GM23248 (cell line): ENCODE measurements at regions not wholly inside any gene's neighbourhood (a gene's known extent, or its start where the extent isn't known, plus 50 kb on each side); places are given as distances from the start of the nearest gene placed in this dataset.
"Not testable (repeated sequence)": the region's sequence is repeated elsewhere in the genome, so short reads cannot be mapped to it uniquely, and the experiment has no call there.

Experiments
- DNase-seq: peaks from one replicate; pipeline ENCODE4 v3.0.0-alpha.2; 2015
- H2AFZ ChIP-seq: fragments of 200-600 bp; sonication (generic); 2 replicates; pipeline ENCODE4 v1.6.1; 2016; ENCODE audit warnings: antibody characterized with exemption
- H3F3A ChIP-seq: fragments of 200-600 bp; sonication (generic); 2 replicates; pipeline ENCODE4 v1.6.1; 2016; ENCODE audit warnings: mild to moderate bottlenecking, antibody characterized with exemption, mixed run types; ENCODE audit not compliant: insufficient read depth
- H3K27ac ChIP-seq: fragments of 200-600 bp; sonication (generic); 2 replicates; pipeline ENCODE4 v1.5.1; 2016; ENCODE audit warnings: mild to moderate bottlenecking
- H3K27me3 ChIP-seq: fragments of 200-600 bp; sonication (generic); replicated peaks from 2 replicates; pipeline ENCODE4 v1.6.1; 2016; ENCODE audit warnings: mild to moderate bottlenecking; ENCODE audit not compliant: insufficient read depth
- H3K36me3 ChIP-seq: fragments of 200-600 bp; sonication (generic); 2 replicates; pipeline ENCODE4 v1.6.1; 2016; ENCODE audit warnings: low read depth, mild to moderate bottlenecking
- H3K4me1 ChIP-seq: fragments of 200-600 bp; sonication (generic); 2 replicates; pipeline ENCODE4 v1.6.1; 2016; ENCODE audit warnings: mild to moderate bottlenecking; ENCODE audit not compliant: insufficient read depth
- H3K4me2 ChIP-seq: fragments of 200-600 bp; sonication (generic); one replicate; pipeline ENCODE4 v1.6.1; 2016; ENCODE audit warnings: mild to moderate bottlenecking; ENCODE audit not compliant: unreplicated experiment
- H3K4me3 ChIP-seq: fragments of 200-600 bp; sonication (generic); 2 replicates; pipeline ENCODE4 v1.5.1; 2016; ENCODE audit warnings: mild to moderate bottlenecking
- H3K79me2 ChIP-seq: fragments of 200-600 bp; sonication (generic); 2 replicates; pipeline ENCODE4 v1.6.1; 2016; ENCODE audit warnings: mild to moderate bottlenecking; ENCODE audit not compliant: insufficient read depth
- H3K9ac ChIP-seq: fragments of 200-600 bp; sonication (generic); 2 replicates; pipeline ENCODE4 v1.6.1; 2016; ENCODE audit warnings: mild to moderate bottlenecking
- H3K9me2 ChIP-seq: fragments of 200-600 bp; sonication (generic); 2 replicates; pipeline ENCODE4 v1.6.1; 2016; ENCODE audit warnings: mixed run types, mild to moderate bottlenecking, moderate library complexity; ENCODE audit not compliant: insufficient read depth
- H3K9me3 ChIP-seq: fragments of 200-600 bp; sonication (generic); one replicate; pipeline ENCODE4 v1.6.1; 2017; ENCODE audit warnings: low read depth
- H4K20me1 ChIP-seq: fragments of 200-600 bp; sonication (generic); 2 replicates; pipeline ENCODE4 v1.6.0; 2016; ENCODE audit not compliant: insufficient read depth
- EZH2 ChIP-seq: fragments of 200-600 bp; sonication (generic); IDR thresholded peaks from 2 replicates; pipeline ENCODE4 v1.6.1; 2018; ENCODE audit warnings: antibody characterized with exemption, mild to moderate bottlenecking; ENCODE audit not compliant: insufficient read depth, poor library complexity, severe bottlenecking
- EZH2phosphoT487 ChIP-seq: fragments of 200-600 bp; sonication (generic); IDR thresholded peaks from 2 replicates; pipeline ENCODE4 v1.6.1; 2018; ENCODE audit warnings: antibody characterized with exemption, moderate library complexity, mild to moderate bottlenecking, low read depth; ENCODE audit not compliant: insufficient read depth
- WGBS, 2 experiments: methylation state at CpG; one replicate each; pipeline ENCODE4 v1.1.6; 2015 to 2017; ENCODE audit warnings: low lambda C conversion rate in 2 of 2, low coverage in 1 of 2; ENCODE audit errors: missing lambda C conversion rate in 2 of 2; 5-methylcytosine and 5-hydroxymethylcytosine counted together
- in situ Hi-C: fragments of 300-500 bp; cut with MboI; formaldehyde crosslinking; loops from 2 replicates; pipeline ENCODE4 v1.15.0; 2020

DNA sequence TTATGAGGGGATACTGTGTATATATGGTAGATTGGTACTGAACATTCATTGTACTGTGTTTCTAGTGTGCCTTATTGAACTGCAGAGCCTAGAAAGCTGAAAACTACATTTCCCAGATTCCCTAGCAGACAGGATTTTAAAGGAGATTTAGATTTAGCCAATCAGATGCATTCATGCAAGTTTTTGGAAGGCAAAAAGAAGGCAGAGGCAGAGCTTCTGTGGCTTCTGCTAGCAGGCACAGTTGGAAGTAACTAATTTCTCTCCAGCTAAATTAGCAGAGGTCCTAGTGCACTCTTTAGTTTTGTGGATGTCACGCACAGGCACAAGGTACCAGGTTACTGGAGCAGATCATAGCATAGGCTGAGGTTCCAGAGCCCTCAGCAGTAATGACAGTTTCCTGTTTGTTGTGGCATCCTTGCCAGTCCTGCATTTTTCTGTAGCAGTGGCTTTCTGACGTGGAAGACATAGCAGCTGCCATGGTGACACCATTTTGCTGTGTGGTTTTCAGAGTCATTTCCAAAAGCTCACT lies 83.7 kb upstream of the CCDC71L start:
- Histone ChIP-seq H3K27me3 (no peaks in the 10 kb centered on the region), H3K27ac (no peak overlapping the region), H3K4me1 (no peaks in the 10 kb centered on the region), H3K4me3 (no peak overlapping the region), H3F3A (no peaks in the 10 kb centered on the region), H3K9me3 (no peaks in the 10 kb centered on the region), H3K4me2 (no peak overlapping the region), H2AFZ (peak overlapping the region; percentile 37; the same call in 1 of the 2 replicates), H4K20me1 (no peaks in the 10 kb centered on the region), H3K9ac (no peak overlapping the region), H3K79me2 (no peaks in the 10 kb centered on the region), H3K36me3 (no peaks in the 10 kb centered on the region), H3K9me2 (no peaks in the 10 kb centered on the region)
- DNase-seq: no peak
- TF ChIP-seq EZH2phosphoT487: no peak
- no peak for TF ChIP-seq EZH2
- in situ Hi-C loops: no loop called here
- WGBS, 2 experiments: 79 to 81% methylated on average over 2 of the region's 2 CpGs

DNA sequence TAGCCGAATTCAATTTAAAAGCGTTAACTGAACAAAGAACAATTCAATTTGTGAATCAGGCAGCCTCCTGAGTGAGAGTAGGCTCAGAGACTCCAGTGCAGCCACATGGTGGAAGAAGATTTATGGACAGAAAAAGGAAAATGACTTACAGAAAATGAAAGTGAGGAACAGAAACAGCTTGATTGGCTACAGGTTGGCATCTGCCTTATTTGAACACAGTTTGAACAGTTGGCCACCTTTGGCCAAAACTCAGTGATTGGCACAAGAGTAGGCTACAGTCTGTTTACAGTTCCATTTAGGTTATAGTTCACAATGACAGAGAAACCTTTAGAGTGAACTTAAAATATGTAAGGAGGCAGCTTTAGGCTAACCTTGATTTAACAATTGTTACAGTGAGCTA lies 86.3 kb upstream of the CCDC71L start:
- H4K20me1 ChIP-seq, in situ Hi-C loops, H3K27me3 ChIP-seq, H3K27ac ChIP-seq, H3K9me2 ChIP-seq, DNase-seq, H3K79me2 ChIP-seq, H3K9me3 ChIP-seq, H3K4me1 ChIP-seq, H3F3A ChIP-seq, H3K36me3 ChIP-seq: not testable (repeated sequence)
- Histone ChIP-seq H3K9ac (peak overlapping the region; percentile 12; the same call in 1 of the 2 replicates), H2AFZ (peak overlapping the region; percentile 73), H3K4me2 (peak overlapping the region; percentile 20), H3K4me3 (peak overlapping the region; percentile 12; the same call in 1 of the 2 replicates)
- WGBS, 2 experiments: 2 to 18% methylated on average over 2 of the region's 2 CpGs

DNA sequence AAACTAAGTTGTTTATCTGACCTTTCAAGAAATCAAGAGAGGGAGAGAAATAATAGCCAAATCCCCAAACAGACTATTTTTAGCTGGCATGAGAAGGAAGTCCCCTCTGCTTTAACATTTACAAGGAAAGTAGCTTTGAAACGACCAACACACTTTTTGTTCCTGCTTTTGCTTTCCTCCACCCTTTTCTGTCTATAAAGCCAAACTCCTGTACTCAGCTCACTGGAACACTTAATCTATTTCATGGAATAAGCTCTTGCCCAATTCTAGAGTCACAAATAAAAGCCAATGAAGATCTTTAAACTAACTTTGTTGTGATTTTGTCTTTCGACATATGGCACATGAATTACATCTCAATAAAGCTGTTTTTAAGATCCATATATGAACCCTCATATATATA lies 86.8 kb upstream of the CCDC71L start:
- H3K9me3 ChIP-seq: no peaks in the 10 kb centered on the region
- H3K9ac ChIP-seq: no peak overlapping the region; the same call in 1 of the 2 replicates
- no peaks in the 10 kb centered on the region for H3K4me1 ChIP-seq
- DNase-seq: no peak
- no peaks in the 10 kb centered on the region for H3F3A ChIP-seq
- TF ChIP-seq EZH2phosphoT487 (no peak), EZH2 (no peak)
- H3K79me2 ChIP-seq: no peaks in the 10 kb centered on the region
- H3K27ac ChIP-seq: no peak overlapping the region
- H3K4me2 ChIP-seq: peak overlapping the region; percentile 20
- no peak overlapping the region; the same call in 1 of the 2 replicates for H3K4me3 ChIP-seq
- in situ Hi-C loops: no loop called here
- no peaks in the 10 kb centered on the region for H3K9me2 ChIP-seq
- no peaks in the 10 kb centered on the region for H4K20me1 ChIP-seq
- peak overlapping the region; percentile 73 for H2AFZ ChIP-seq
- no peaks in the 10 kb centered on the region for H3K36me3 ChIP-seq
- no peaks in the 10 kb centered on the region for H3K27me3 ChIP-seq
- 23 to 24% methylated on average over 2 of the region's 2 CpGs for WGBS, 2 experiments

DNA sequence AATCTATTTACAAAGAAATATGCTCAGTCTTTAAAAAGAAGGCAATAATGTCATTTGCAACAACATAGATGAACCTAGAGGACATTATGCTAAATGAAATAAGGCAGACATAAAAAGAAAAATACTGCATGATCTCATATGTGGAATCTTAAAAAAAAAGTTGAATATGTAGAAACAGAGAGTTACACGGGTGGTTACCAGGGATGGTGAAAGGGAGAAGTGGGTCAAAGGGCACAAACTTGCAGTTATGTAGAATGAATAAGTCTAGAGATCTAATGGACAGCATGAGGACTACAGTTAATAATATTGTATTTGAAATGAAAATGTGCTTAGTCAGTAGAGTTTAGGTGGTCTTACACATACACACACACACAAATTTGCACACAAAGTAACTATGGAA lies 88.2 kb upstream of the CCDC71L start:
- no peak overlapping the region for H3K4me2 ChIP-seq
- no peaks in the 10 kb centered on the region for H3K9me2 ChIP-seq
- no peak overlapping the region for H3K4me3 ChIP-seq
- H2AFZ ChIP-seq: no peak overlapping the region
- no peak overlapping the region for H3K27ac ChIP-seq
- DNase-seq: no peak
- H4K20me1 ChIP-seq: no peaks in the 10 kb centered on the region
- in situ Hi-C loops: no loop called here
- H3K36me3 ChIP-seq: no peaks in the 10 kb centered on the region
- WGBS, 2 experiments: 51 to 64% methylated on average over 1 of the region's 1 CpG
- no peak overlapping the region for H3K9ac ChIP-seq
- no peak for TF ChIP-seq EZH2
- TF ChIP-seq EZH2phosphoT487: no peak
- H3K27me3 ChIP-seq: no peaks in the 10 kb centered on the region
- H3K4me1 ChIP-seq: no peaks in the 10 kb centered on the region
- no peaks in the 10 kb centered on the region for H3K9me3 ChIP-seq
- H3K79me2 ChIP-seq: no peaks in the 10 kb centered on the region
- H3F3A ChIP-seq: no peaks in the 10 kb centered on the region

DNA sequence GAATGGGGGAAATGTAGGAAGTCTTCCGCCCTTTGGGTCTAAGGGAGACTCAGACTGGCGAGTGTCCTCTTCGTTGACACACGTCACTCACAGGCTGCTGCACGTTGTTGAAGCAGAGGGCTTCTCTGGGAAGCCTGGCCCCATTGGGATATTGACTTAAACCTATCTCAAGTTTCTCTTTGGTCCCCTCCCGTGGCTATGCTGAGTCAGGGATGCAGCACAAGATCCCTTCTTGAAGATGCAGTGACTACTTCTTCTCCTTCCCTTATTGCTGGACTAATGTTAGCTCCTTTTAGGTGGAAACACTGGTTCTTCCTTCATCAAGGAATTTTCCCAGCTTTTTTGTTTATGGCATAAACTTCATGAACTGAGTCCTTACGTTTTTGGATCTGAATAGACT lies 89.8 kb upstream of the CCDC71L start:
- Histone ChIP-seq H4K20me1 (no peaks in the 10 kb centered on the region), H3K9me2 (no peaks in the 10 kb centered on the region), H2AFZ (no peak overlapping the region), H3K27ac (no peak overlapping the region), H3F3A (no peaks in the 10 kb centered on the region), H3K36me3 (no peaks in the 10 kb centered on the region), H3K4me3 (no peak overlapping the region), H3K9ac (no peak overlapping the region), H3K9me3 (no peaks in the 10 kb centered on the region), H3K27me3 (no peaks in the 10 kb centered on the region), H3K79me2 (no peaks in the 10 kb centered on the region), H3K4me2 (no peak overlapping the region), H3K4me1 (no peaks in the 10 kb centered on the region)
- whole genome bisulfite sequencing, 2 experiments: 80 to 82% methylated on average over 7 of the region's 7 CpGs
- no peak for DNase-seq
- no peak for TF ChIP-seq EZH2phosphoT487
- TF ChIP-seq EZH2: no peak
- in situ Hi-C loops: no loop called here
